ENCODE measurements at regions not wholly inside any gene's neighbourhood (a gene's known extent, or its start where the extent isn't known, plus 50 kb on each side); places are given as distances from the start of the nearest gene placed in this dataset.

DNA sequence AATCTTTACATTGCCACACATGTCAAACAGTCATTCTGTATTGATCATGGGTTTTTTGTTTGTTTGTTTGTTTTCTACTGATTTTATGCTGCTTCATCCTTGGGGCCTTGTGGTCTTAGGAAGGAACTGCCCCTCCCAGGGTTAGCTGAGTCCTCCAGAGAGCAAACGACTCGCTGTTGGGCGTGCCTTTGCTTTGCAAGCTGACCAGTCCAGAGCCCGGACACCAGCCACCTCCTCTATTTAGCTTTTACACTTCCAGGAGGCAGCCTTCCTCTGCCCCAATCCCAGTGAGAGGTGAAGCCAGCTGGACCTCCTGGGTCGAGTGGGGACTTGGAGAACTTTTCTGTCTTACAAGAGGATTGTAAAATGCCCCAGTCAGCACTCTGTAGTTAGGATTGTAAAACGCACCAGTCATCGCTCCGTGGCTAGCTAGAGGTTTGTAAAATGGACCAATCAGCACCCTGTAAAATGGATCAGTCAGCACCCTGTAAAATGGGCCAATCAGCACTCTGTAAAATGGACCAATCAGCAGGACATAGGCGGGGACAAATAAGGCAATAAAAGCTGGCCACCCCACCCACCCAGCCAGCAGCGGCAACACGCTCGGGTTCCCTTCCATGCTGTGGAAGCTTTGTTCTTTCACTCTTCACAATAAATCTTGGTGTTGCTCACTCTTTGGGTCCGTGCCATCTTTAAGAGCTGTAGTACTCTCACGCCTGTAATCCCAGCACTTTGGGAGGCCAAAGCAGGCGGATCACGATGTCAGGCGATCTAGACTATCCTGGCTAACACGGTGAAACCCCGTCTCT is 154.4 kb downstream of the ERCC6L2 start:
- TF ChIP-seq FOXM1 (IDR thresholded peaks at IDR 0.05; ENCODE audit: borderline replicate concordance, low read depth) (no peak), NFIC (IDR thresholded peaks at IDR 0.05) (no peak), RAD21 (IDR thresholded peaks at IDR 0.05; ENCODE audit: low read depth) (no peak)

DNA sequence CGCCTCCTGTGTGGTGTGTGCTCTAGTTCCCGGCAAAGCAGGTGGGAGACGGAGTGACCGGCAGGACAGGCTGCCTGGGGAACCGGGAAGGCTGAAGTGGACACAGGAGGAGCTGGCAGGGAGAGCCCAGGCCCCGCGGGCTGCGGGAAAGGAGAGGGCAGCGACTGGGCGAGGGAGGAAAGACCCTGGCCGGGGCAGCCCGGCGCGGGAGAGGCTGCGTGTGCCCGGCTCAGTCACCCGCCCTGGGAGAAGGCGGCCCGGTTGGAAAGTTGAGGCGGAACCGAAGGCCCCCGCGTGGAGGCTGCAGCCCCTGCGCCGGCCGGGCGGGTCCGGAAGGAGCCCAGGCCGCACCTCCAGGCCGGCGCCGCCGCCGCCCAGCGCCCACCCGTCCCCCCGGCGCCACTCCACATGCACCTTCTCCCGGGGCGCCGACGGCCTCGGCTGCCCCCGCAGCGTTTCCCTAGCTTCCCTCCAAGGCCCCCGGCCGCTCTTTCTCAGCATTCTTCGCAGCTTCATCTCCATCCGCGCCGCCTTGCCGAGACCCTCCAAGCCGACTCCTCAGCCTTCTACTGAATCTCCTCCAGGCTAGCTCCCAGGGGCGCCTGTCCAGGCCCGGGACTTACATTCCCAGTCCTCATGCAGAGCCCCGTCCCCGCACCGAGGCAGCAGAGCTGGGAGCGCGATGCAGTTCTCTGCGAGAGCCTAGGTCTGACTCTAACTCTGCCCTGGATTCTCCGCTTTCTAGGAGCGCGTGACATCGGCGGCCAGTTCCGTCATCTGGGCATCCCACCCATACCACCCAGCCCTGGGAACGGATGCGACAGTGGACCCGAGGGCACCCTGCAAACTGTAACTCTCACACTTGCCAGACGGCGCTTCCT is 152.0 kb downstream of the ERCC6L2 start:
- TF ChIP-seq TEAD4 (IDR thresholded peaks at IDR 0.05) (no peak), CREB1 (IDR thresholded peaks at IDR 0.05; ENCODE audit: low read depth) (no peak), NFIC (IDR thresholded peaks at IDR 0.05) (no peak), TCF12 (IDR thresholded peaks at IDR 0.05; ENCODE audit: low read depth) (no peak), ZBTB7A (IDR thresholded peaks at IDR 0.05; ENCODE audit: low read depth) (no peak), EP300 (IDR thresholded peaks at IDR 0.05; ENCODE audit: borderline replicate concordance) (no peak), CEBPB (IDR thresholded peaks at IDR 0.05) (no peak), EGR1 (IDR thresholded peaks at IDR 0.05) (no peak), TAF1 (IDR thresholded peaks at IDR 0.05; ENCODE audit: low read depth) (no peak), FOXM1 (IDR thresholded peaks at IDR 0.05; ENCODE audit: borderline replicate concordance, low read depth) (no peak), YY1 (IDR thresholded peaks at IDR 0.05; ENCODE audit: low read depth) (no peak), RAD21 (IDR thresholded peaks at IDR 0.05; ENCODE audit: low read depth) (no peak)
- TF ChIP-seq, protein P1, sequence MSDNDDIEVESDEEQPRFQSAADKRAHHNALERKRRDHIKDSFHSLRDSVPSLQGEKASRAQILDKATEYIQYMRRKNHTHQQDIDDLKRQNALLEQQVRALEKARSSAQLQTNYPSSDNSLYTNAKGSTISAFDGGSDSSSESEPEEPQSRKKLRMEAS (IDR thresholded peaks at IDR 0.05), result no peak
- TF ChIP-seq, protein P2, sequence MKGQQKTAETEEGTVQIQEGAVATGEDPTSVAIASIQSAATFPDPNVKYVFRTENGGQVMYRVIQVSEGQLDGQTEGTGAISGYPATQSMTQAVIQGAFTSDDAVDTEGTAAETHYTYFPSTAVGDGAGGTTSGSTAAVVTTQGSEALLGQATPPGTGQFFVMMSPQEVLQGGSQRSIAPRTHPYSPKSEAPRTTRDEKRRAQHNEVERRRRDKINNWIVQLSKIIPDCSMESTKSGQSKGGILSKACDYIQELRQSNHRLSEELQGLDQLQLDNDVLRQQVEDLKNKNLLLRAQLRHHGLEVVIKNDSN (IDR thresholded peaks at IDR 0.05), result no peak

DNA sequence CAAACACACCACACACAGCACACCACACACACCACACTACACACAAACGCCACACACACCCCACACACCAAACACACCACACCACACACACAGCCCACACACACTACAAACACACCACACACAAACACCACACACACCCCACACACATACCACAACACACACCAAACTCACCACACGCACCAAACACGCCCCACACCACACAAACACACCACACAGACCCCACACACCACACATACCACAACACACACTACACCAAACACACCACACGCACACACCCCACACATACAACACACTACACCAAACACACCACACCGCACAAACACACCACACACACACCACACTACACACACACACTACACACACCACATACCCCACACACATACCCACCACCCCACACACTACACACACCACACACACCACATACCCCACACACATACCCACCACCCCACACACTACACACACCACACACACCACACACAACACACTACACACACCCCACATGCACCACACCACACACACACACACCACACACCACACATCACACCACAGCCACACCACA is 151.2 kb downstream of the ERCC6L2 start:
- TF ChIP-seq CREB1 (IDR thresholded peaks at IDR 0.05; ENCODE audit: low read depth) (no peak), EP300 (IDR thresholded peaks at IDR 0.05; ENCODE audit: borderline replicate concordance) (no peak), TCF12 (IDR thresholded peaks at IDR 0.05; ENCODE audit: low read depth) (no peak), YY1 (IDR thresholded peaks at IDR 0.05; ENCODE audit: low read depth) (no peak), ZBTB7A (IDR thresholded peaks at IDR 0.05; ENCODE audit: low read depth) (no peak), TAF1 (IDR thresholded peaks at IDR 0.05; ENCODE audit: low read depth) (no peak), NFIC (IDR thresholded peaks at IDR 0.05) (no peak), RAD21 (IDR thresholded peaks at IDR 0.05; ENCODE audit: low read depth) (no peak), EGR1 (IDR thresholded peaks at IDR 0.05) (no peak), TEAD4 (IDR thresholded peaks at IDR 0.05) (no peak), FOXM1 (IDR thresholded peaks at IDR 0.05; ENCODE audit: borderline replicate concordance, low read depth) (no peak), CEBPB (IDR thresholded peaks at IDR 0.05) (no peak)
- TF ChIP-seq, protein P1 (IDR thresholded peaks at IDR 0.05), result no peak
- TF ChIP-seq, protein P3, sequence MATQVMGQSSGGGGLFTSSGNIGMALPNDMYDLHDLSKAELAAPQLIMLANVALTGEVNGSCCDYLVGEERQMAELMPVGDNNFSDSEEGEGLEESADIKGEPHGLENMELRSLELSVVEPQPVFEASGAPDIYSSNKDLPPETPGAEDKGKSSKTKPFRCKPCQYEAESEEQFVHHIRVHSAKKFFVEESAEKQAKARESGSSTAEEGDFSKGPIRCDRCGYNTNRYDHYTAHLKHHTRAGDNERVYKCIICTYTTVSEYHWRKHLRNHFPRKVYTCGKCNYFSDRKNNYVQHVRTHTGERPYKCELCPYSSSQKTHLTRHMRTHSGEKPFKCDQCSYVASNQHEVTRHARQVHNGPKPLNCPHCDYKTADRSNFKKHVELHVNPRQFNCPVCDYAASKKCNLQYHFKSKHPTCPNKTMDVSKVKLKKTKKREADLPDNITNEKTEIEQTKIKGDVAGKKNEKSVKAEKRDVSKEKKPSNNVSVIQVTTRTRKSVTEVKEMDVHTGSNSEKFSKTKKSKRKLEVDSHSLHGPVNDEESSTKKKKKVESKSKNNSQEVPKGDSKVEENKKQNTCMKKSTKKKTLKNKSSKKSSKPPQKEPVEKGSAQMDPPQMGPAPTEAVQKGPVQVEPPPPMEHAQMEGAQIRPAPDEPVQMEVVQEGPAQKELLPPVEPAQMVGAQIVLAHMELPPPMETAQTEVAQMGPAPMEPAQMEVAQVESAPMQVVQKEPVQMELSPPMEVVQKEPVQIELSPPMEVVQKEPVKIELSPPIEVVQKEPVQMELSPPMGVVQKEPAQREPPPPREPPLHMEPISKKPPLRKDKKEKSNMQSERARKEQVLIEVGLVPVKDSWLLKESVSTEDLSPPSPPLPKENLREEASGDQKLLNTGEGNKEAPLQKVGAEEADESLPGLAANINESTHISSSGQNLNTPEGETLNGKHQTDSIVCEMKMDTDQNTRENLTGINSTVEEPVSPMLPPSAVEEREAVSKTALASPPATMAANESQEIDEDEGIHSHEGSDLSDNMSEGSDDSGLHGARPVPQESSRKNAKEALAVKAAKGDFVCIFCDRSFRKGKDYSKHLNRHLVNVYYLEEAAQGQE (IDR thresholded peaks at IDR 0.05; ENCODE audit: low read depth), result no peak
- TF ChIP-seq, protein P2 (IDR thresholded peaks at IDR 0.05), result no peak

DNA sequence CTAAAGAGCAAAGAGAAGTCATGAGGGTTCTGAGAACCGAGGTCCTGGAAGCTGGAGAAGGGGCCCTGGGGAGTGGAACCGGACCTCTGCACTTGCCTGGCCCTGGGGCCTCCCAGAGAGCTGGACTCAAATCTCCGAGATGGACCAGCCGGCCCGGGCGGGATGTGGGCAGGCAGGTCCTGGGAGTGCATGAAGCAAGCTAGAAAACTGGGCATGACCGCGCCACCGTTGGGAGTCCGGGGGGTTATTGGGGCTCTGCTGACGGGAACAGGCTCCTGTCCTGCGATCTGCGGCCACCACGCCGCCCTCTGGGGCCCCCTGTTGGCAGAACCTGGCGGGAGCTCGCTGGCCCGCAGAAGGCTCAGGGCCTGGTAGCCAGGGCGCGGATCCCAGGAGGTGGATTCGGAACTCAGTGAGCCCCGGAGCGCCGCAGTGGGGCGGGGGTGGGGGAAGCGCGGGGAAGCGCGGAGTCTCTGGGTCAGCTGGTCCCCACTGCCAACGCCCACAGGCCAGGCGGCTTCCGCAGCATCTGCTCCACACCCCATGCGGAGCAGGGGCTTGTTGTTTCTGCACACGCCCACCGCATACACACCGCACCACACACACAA is 150.6 kb downstream of the ERCC6L2 start:
- TF ChIP-seq RAD21 (IDR thresholded peaks at IDR 0.05; ENCODE audit: low read depth), result no peak
- TF ChIP-seq, protein P1 (IDR thresholded peaks at IDR 0.05), result no peak

DNA sequence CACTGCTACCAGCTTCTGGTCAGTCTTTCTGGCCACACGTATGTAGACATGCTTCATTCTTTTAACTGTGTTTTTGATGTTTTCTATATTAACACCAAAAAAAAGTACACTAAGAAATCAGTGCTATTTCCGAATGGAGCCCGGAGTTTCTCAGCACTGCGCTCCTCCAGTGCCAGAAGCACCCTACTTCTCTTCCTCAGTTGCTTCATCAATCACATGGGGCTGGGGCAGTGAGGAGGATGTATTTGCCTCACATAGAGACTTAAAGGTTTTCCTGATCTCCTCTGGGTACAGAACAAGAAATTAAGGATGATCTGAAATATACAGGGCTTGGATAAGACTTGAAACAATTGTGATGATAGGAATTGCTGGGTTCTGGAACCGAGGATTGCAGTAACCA is 148.0 kb downstream of the ERCC6L2 start:
- TF ChIP-seq YY1 (IDR thresholded peaks at IDR 0.05; ENCODE audit: low read depth) (no peak), NFIC (IDR thresholded peaks at IDR 0.05) (no peak), EGR1 (IDR thresholded peaks at IDR 0.05) (no peak), CREB1 (IDR thresholded peaks at IDR 0.05; ENCODE audit: low read depth) (no peak), CEBPB (IDR thresholded peaks at IDR 0.05) (no peak), RAD21 (IDR thresholded peaks at IDR 0.05; ENCODE audit: low read depth) (no peak), ZBTB7A (IDR thresholded peaks at IDR 0.05; ENCODE audit: low read depth) (no peak), EP300 (IDR thresholded peaks at IDR 0.05; ENCODE audit: borderline replicate concordance) (no peak)
- TF ChIP-seq, protein P1 (IDR thresholded peaks at IDR 0.05), result no peak
- TF ChIP-seq, protein P3 (IDR thresholded peaks at IDR 0.05; ENCODE audit: low read depth), result no peak

All from Ishikawa (cell line).